CD4-positive, alpha-beta T cell treated with Interleukin-15 for 4 hours (primary cell): ENCODE measurements at regions not wholly inside any gene's neighbourhood (a gene's known extent, or its start where the extent isn't known, plus 50 kb on each side); places are given as distances from the start of the nearest gene placed in this dataset.

Experiments used
- DNase-seq: peaks from one replicate; pipeline ENCODE4 v3.0.0-alpha.2; 2020; ENCODE audit warnings: low spot score

- DNase-seq = peak; percentile 30
Observed at GRCh38 chr6:105991561-105992314, 94.4 kb upstream of the PRDM1 start.

- DNase-seq = no peak
Observed at GRCh38 chr6:105990151-105990550, 96.0 kb upstream of the PRDM1 start.

- no peak for DNase-seq
Observed at GRCh38 chr6:105988812-105989577, 97.1 kb upstream of the PRDM1 start.

- no peak for DNase-seq
Observed at GRCh38 chr6:105988321-105988720, 97.8 kb upstream of the PRDM1 start.

- no peak for DNase-seq
Observed at GRCh38 chr6:105987516-105987915, 98.6 kb upstream of the PRDM1 start.

GRCh38 chr6:105986998-105987397 is 99.1 kb upstream of the PRDM1 start:
- no peak for DNase-seq

- DNase-seq = no peak
Observed at GRCh38 chr6:105985816-105986632, 100.1 kb upstream of the PRDM1 start.

- DNase-seq = no peak
Observed at GRCh38 chr6:105985098-105985815, 100.9 kb upstream of the PRDM1 start.

GRCh38 chr6:105983763-105984162 is 102.4 kb upstream of the PRDM1 start:
- DNase-seq = no peak

- no peak for DNase-seq
Observed at GRCh38 chr6:105982761-105983540, 103.2 kb upstream of the PRDM1 start.

GRCh38 chr6:105981888-105982358 is 104.2 kb upstream of the PRDM1 start:
- DNase-seq = no peak

GRCh38 chr6:105981002-105981887 is 104.9 kb upstream of the PRDM1 start:
- DNase-seq = peak; percentile 45

- no peak for DNase-seq
Observed at GRCh38 chr6:105978974-105979373, 107.2 kb upstream of the PRDM1 start.

- no peak for DNase-seq
Observed at GRCh38 chr6:105977934-105978504, 108.1 kb upstream of the PRDM1 start.

GRCh38 chr6:105974986-105975385 is 111.2 kb upstream of the PRDM1 start:
- no peak for DNase-seq

- no peak for DNase-seq
Observed at GRCh38 chr6:105972440-105972839, 113.7 kb upstream of the PRDM1 start.

GRCh38 chr6:105968603-105969333 is 117.4 kb upstream of the PRDM1 start:
- no peak for DNase-seq

GRCh38 chr6:105967917-105968602 is 118.1 kb upstream of the PRDM1 start:
- DNase-seq = no peak
